Keratinocyte (primary cell): ENCODE measurements at regions not wholly inside any gene's neighbourhood (a gene's known extent, or its start where the extent isn't known, plus 50 kb on each side); places are given as distances from the start of the nearest gene placed in this dataset.

ENCODE experiments used
- CTCF ChIP-seq, 3 experiments: IDR thresholded peaks in 1 of 3; conservative IDR thresholded peaks in 1 of 3; optimal IDR thresholded peaks in 1 of 3; 2 replicates in 2 of 3; 3 replicates in 1 of 3; pipeline versions ENCODE3 to v1.5.1; 2011; ENCODE audit warnings: low read length in 3 of 3, mild to moderate bottlenecking in 3 of 3, moderate library complexity in 2 of 3, control low read depth in 1 of 3, inconsistent platforms in 1 of 3; ENCODE audit not compliant: insufficient read depth in 2 of 3; ENCODE audit errors: extremely low read depth in 1 of 3
- EZH2 ChIP-seq: IDR thresholded peaks from one replicate; pipeline ENCODE4 v1.6.1; 2012; ENCODE audit warnings: inconsistent platforms, mild to moderate bottlenecking, low read length, moderate library complexity

GRCh38 chr5:36740259-36740898, 134.0 kb downstream of the SLC1A3 start:
- TF ChIP-seq CTCF (optimal IDR thresholded peaks at IDR 0.05 in 1 of 3, IDR thresholded peaks at IDR 0.05 in 1 of 3, conservative IDR thresholded peaks at IDR 0.05 in 1 of 3; ENCODE audit: extremely low read depth in 1 of 3, insufficient read depth in 2 of 3, low read length in 3 of 3) (no peak), EZH2 (no peak)
